ENCODE measurements at regions not wholly inside any gene's neighbourhood (a gene's known extent, or its start where the extent isn't known, plus 50 kb on each side); places are given as distances from the start of the nearest gene placed in this dataset.

DNA sequence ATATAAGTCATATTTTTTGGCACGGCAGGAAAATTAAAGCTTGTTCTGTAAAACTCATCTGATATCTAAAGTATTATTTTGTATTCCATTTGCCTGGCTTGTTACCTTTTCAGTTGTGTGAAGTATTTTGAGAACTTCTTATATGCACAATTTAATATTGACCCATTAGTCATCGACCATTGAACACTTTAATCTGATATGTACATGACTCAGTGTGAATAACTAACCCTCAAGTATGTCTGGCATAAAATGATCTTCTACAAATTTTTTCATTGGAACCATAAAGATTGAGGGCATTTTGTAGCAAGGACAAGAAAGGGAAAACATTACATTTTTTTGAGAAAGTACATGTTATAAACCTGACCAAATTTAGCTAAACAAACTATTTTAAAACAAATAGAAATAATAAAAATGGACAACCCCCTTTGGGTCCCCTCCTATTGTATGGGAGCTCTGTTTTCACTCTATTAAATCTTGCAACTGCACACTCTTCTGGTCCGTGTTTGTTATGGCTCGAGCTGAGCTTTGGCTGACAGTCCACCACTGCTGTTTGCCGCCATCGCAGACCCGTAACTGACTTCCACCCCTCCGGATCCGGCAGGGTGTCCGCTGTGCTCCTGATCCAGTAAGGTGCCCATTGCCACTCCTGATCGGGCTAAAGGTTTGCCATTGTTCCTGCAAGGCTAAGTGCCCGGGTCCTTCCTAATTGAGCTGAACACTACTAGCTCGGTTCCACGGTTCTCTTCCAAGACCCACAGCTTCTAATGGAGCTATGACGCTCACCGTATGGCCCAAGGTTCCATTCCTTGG is 118.8 kb downstream of the SLC6A15 start:
- H3K79me2 ChIP-seq (ENCODE audit: control insufficient read depth in 1 of 2, insufficient read depth in 2 of 2, low read length in 2 of 2) = no peaks in the 10 kb centered on the region
- no peak overlapping the region for H3K23ac ChIP-seq (ENCODE audit: insufficient read length)
- no peak overlapping the region for H3K27ac ChIP-seq (ENCODE audit: low read depth, low read length)
- DNase-seq (ENCODE audit: low read depth in 1 of 2, low spot score in 2 of 2) = no peak
- no peak for FAIRE-seq
- H2AK5ac ChIP-seq (ENCODE audit: low read depth, low read length) = no peak overlapping the region
- no peaks in the 10 kb centered on the region for H3K9me3 ChIP-seq (ENCODE audit: insufficient read depth in 2 of 2, low read depth in 1 of 2, low read length in 1 of 2)
- H2AFZ ChIP-seq (ENCODE audit: low read length) = no peak overlapping the region
- H3K18ac ChIP-seq (ENCODE audit: extremely low read depth, low read length) = no peak overlapping the region
- H3K4ac ChIP-seq (replicated peaks; ENCODE audit: insufficient read length, low read depth, low read length) = no peak overlapping the region
- ChIA-PET CTCF (ENCODE audit: partially characterized antibody) (interaction anchor here (0.6 to 1.1 kb wide), 2 partner anchors 16 to 198 kb away, joined by 3 read pairs; no protein-coding TSS in a partner anchor), POLR2A (ENCODE audit: partially characterized antibody) (no interaction called here)
- H3K56ac ChIP-seq (replicated peaks; ENCODE audit: insufficient read length, low read depth, low read length) = no peak overlapping the region
- H3K23me2 ChIP-seq (ENCODE audit: low read depth, low read length) = no peaks in the 10 kb centered on the region
- no peak overlapping the region for H2BK12ac ChIP-seq (ENCODE audit: low read depth, low read length)
- H3K4me2 ChIP-seq (ENCODE audit: insufficient read depth in 1 of 2, low read depth in 2 of 2, low read length in 2 of 2) = no peak overlapping the region
- no peak overlapping the region for H4K5ac ChIP-seq (ENCODE audit: insufficient read length, low read depth, low read length)
- H4K8ac ChIP-seq (ENCODE audit: extremely low read depth, insufficient read depth, low read length) = no peak overlapping the region
- no peaks in the 10 kb centered on the region for H3K27me3 ChIP-seq (replicated peaks in 1 of 4; ENCODE audit: control insufficient read depth in 3 of 4, extremely low read depth in 1 of 4, insufficient read depth in 3 of 4, low read length in 3 of 4)
- no peak overlapping the region for H3K9ac ChIP-seq (replicated peaks in 1 of 4; ENCODE audit: extremely low read depth in 1 of 4, low read depth in 3 of 4, low read length in 3 of 4)
- no peak overlapping the region for H4K91ac ChIP-seq (replicated peaks; ENCODE audit: insufficient read length, low read length)
- no peak overlapping the region for H2BK20ac ChIP-seq (ENCODE audit: low read length)
- no peak overlapping the region for H2BK5ac ChIP-seq (ENCODE audit: low read depth, low read length)
- no peak overlapping the region for H2BK120ac ChIP-seq (replicated peaks; ENCODE audit: low read depth, low read length)
- H3K79me1 ChIP-seq (ENCODE audit: low read depth, low read length) = no peaks in the 10 kb centered on the region
- no peak overlapping the region for H3K4me3 ChIP-seq (ENCODE audit: extremely low read depth in 1 of 4, insufficient read depth in 2 of 4, low read depth in 3 of 4, low read length in 4 of 4)
- no peak overlapping the region for H3K14ac ChIP-seq (ENCODE audit: insufficient read length)
- no peak overlapping the region for H2BK15ac ChIP-seq (ENCODE audit: low read length)
- H3K4me1 ChIP-seq (replicated peaks in 1 of 4; ENCODE audit: control insufficient read depth in 3 of 4, insufficient read depth in 4 of 4, low read length in 3 of 4) = no peaks in the 10 kb centered on the region
- no peaks in the 10 kb centered on the region for H4K20me1 ChIP-seq (replicated peaks in 1 of 2; ENCODE audit: control insufficient read depth in 1 of 2, insufficient read depth in 2 of 2, low read length in 2 of 2)
- WGBS, 2 experiments (ENCODE audit: extremely low coverage in 1 of 2, insufficient coverage in 1 of 2, insufficient read length in 1 of 2, insufficient replicate concordance in 2 of 2, low coverage in 1 of 2, low lambda C conversion rate in 2 of 2, missing lambda C conversion rate in 1 of 2) = 72% methylated on average over 16 of the region's 16 CpGs; no CpG with 5 or more reads in 1 of the 2 experiments
- H3K36me3 ChIP-seq (ENCODE audit: control insufficient read depth in 2 of 4, insufficient read depth in 4 of 4, low read length in 3 of 4) = no peaks in the 10 kb centered on the region
- TF ChIP-seq HDAC2 (IDR thresholded peaks at IDR 0.05; ENCODE audit: borderline replicate concordance in 1 of 2, low read depth in 2 of 2, low read length in 2 of 2) (no peak), KDM4A (IDR thresholded peaks at IDR 0.05; ENCODE audit: low read depth, low read length, severe bottlenecking) (no peak), CHD2 (IDR thresholded peaks at IDR 0.05; ENCODE audit: low read length) (no peak), SP2 (IDR thresholded peaks at IDR 0.05; ENCODE audit: low read length) (no peak), NANOG (IDR thresholded peaks at IDR 0.05; ENCODE audit: insufficient read depth, low read depth, low read length, poor library complexity, severe bottlenecking) (no peak), SP4 (IDR thresholded peaks at IDR 0.05; ENCODE audit: low read length) (no peak), TAF1 (IDR thresholded peaks at IDR 0.05; ENCODE audit: low read depth, low read length) (no peak), POLR2AphosphoS5 (IDR thresholded peaks at IDR 0.05; ENCODE audit: low read depth, low read length) (no peak), KDM1A (IDR thresholded peaks at IDR 0.05; ENCODE audit: borderline replicate concordance, low read length) (no peak), RXRA (IDR thresholded peaks at IDR 0.05; ENCODE audit: insufficient read depth, low read depth, low read length) (no peak), TEAD4 (IDR thresholded peaks at IDR 0.05; ENCODE audit: low read depth, low read length) (no peak), NRF1 (IDR thresholded peaks at IDR 0.05; ENCODE audit: low read depth, low read length) (no peak), SUZ12 (IDR thresholded peaks at IDR 0.05; ENCODE audit: low read length) (no peak), SIX5 (IDR thresholded peaks at IDR 0.05; ENCODE audit: low read depth, low read length) (no peak), POLR2A (IDR thresholded peaks at IDR 0.05; ENCODE audit: control extremely low read depth in 1 of 2, low read depth in 2 of 2, low read length in 2 of 2) (no peak)

All from H1 (cell line).